ENCODE measurements at regions not wholly inside any gene's neighbourhood (a gene's known extent, or its start where the extent isn't known, plus 50 kb on each side); places are given as distances from the start of the nearest gene placed in this dataset.

DNA sequence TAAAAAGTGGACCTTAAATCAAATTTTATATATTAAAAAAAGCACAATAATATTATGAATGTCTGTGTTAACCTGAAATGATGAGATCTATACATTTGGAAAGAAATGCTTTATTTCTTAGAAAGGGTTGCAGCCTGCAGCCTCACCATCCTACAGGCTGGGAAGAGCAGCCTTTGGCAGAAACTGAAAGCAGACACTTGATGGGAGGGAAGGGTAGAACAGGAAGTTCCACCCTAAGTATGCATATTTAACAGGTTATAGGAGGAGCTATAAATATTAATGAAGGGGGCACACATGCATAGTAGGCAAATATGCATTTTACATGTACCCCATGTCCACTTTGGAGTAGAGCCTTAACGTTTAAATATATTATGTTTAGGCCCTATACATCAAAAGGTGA lies 498.0 kb downstream of the FLRT2 start:
- TF ChIP-seq, protein P1, sequence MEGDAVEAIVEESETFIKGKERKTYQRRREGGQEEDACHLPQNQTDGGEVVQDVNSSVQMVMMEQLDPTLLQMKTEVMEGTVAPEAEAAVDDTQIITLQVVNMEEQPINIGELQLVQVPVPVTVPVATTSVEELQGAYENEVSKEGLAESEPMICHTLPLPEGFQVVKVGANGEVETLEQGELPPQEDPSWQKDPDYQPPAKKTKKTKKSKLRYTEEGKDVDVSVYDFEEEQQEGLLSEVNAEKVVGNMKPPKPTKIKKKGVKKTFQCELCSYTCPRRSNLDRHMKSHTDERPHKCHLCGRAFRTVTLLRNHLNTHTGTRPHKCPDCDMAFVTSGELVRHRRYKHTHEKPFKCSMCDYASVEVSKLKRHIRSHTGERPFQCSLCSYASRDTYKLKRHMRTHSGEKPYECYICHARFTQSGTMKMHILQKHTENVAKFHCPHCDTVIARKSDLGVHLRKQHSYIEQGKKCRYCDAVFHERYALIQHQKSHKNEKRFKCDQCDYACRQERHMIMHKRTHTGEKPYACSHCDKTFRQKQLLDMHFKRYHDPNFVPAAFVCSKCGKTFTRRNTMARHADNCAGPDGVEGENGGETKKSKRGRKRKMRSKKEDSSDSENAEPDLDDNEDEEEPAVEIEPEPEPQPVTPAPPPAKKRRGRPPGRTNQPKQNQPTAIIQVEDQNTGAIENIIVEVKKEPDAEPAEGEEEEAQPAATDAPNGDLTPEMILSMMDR (IDR thresholded peaks at IDR 0.05; ENCODE audit: low read depth, low read length): no peak
- no peak for TF ChIP-seq POLR2A (IDR thresholded peaks at IDR 0.05; ENCODE audit: extremely low read depth, insufficient read length)
- TF ChIP-seq, protein P2, sequence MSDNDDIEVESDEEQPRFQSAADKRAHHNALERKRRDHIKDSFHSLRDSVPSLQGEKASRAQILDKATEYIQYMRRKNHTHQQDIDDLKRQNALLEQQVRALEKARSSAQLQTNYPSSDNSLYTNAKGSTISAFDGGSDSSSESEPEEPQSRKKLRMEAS (IDR thresholded peaks at IDR 0.05; ENCODE audit: low read depth, low read length): no peak

All from NB4 (cell line).